ENCODE measurements at regions not wholly inside any gene's neighbourhood (a gene's known extent, or its start where the extent isn't known, plus 50 kb on each side); places are given as distances from the start of the nearest gene placed in this dataset.

GRCh38 chr3:56957522-56957921, 102.9 kb upstream of the SPATA12 start:
- H3K4me3 ChIP-seq (ENCODE audit: low read length in 3 of 3) = no peak overlapping the region
- intact Hi-C loops (cut with DNase I) = no loop called here
- no peaks in the 10 kb centered on the region for H3K9me3 ChIP-seq (ENCODE audit: control insufficient read depth in 2 of 3, insufficient read depth in 1 of 3, low read length in 3 of 3)
- DNase-seq = no peak
- H3K4me1 ChIP-seq (ENCODE audit: control insufficient read depth in 2 of 3, insufficient read depth in 2 of 3, low read depth in 1 of 3, low read length in 3 of 3) = no peaks in the 10 kb centered on the region
- H3K9ac ChIP-seq (ENCODE audit: low read length in 3 of 3) = no peak overlapping the region
- no peak for FAIRE-seq
- H3K27ac ChIP-seq (ENCODE audit: low read depth in 2 of 2, low read length in 2 of 2) = no peak overlapping the region
- H3K27me3 ChIP-seq (ENCODE audit: control insufficient read depth, insufficient read depth, low read length) = no peaks in the 10 kb centered on the region
- H3K36me3 ChIP-seq (ENCODE audit: control insufficient read depth in 2 of 3, insufficient read depth in 3 of 3, low read length in 3 of 3) = no peaks in the 10 kb centered on the region
- TF ChIP-seq CTCF (IDR thresholded peaks at IDR 0.05; ENCODE audit: borderline replicate concordance, extremely low read depth, insufficient read depth) = no peak

GRCh38 chr3:56956906-56957305, 103.6 kb upstream of the SPATA12 start:
- no peak for FAIRE-seq
- Histone ChIP-seq H3K36me3 (ENCODE audit: control insufficient read depth in 2 of 3, insufficient read depth in 3 of 3, low read length in 3 of 3) (no peaks in the 10 kb centered on the region), H3K9ac (ENCODE audit: low read length in 3 of 3) (no peak overlapping the region), H3K9me3 (ENCODE audit: control insufficient read depth in 2 of 3, insufficient read depth in 1 of 3, low read length in 3 of 3) (no peaks in the 10 kb centered on the region), H3K27ac (ENCODE audit: low read depth in 2 of 2, low read length in 2 of 2) (no peak overlapping the region), H3K4me1 (ENCODE audit: control insufficient read depth in 2 of 3, insufficient read depth in 2 of 3, low read depth in 1 of 3, low read length in 3 of 3) (no peaks in the 10 kb centered on the region), H3K27me3 (ENCODE audit: control insufficient read depth, insufficient read depth, low read length) (no peaks in the 10 kb centered on the region), H3K4me3 (ENCODE audit: low read length in 3 of 3) (no peak overlapping the region)
- TF ChIP-seq CTCF (IDR thresholded peaks at IDR 0.05; ENCODE audit: borderline replicate concordance, extremely low read depth, insufficient read depth) = no peak
- intact Hi-C loops (cut with DNase I) = no loop called here
- no peak for DNase-seq

- TF ChIP-seq CTCF (IDR thresholded peaks at IDR 0.05; ENCODE audit: borderline replicate concordance, extremely low read depth, insufficient read depth) = no peak
- FAIRE-seq (no peak), DNase-seq (peak in 2 of 5 donors; percentile 34 to 40)
- Histone ChIP-seq H3K36me3 (ENCODE audit: control insufficient read depth in 2 of 3, insufficient read depth in 3 of 3, low read length in 3 of 3) (no peaks in the 10 kb centered on the region), H3K27me3 (ENCODE audit: control insufficient read depth, insufficient read depth, low read length) (no peaks in the 10 kb centered on the region), H3K27ac (ENCODE audit: low read depth in 2 of 2, low read length in 2 of 2) (no peak overlapping the region), H3K4me1 (ENCODE audit: control insufficient read depth in 2 of 3, insufficient read depth in 2 of 3, low read depth in 1 of 3, low read length in 3 of 3) (no peaks in the 10 kb centered on the region), H3K9ac (ENCODE audit: low read length in 3 of 3) (no peak overlapping the region), H3K9me3 (ENCODE audit: control insufficient read depth in 2 of 3, insufficient read depth in 1 of 3, low read length in 3 of 3) (no peaks in the 10 kb centered on the region), H3K4me3 (ENCODE audit: low read length in 3 of 3) (no peak overlapping the region)
- intact Hi-C loops (cut with DNase I) = no loop called here
Observed at GRCh38 chr3:56955492-56956111, 104.9 kb upstream of the SPATA12 start.

- DNase-seq (no peak), FAIRE-seq (no peak)
- no peak for TF ChIP-seq CTCF (IDR thresholded peaks at IDR 0.05; ENCODE audit: borderline replicate concordance, extremely low read depth, insufficient read depth)
- intact Hi-C loops (cut with DNase I) = no loop called here
- Histone ChIP-seq H3K9ac (ENCODE audit: low read length in 3 of 3) (no peak overlapping the region), H3K4me3 (ENCODE audit: low read length in 3 of 3) (no peak overlapping the region), H3K4me1 (ENCODE audit: control insufficient read depth in 2 of 3, insufficient read depth in 2 of 3, low read depth in 1 of 3, low read length in 3 of 3) (no peaks in the 10 kb centered on the region), H3K27ac (ENCODE audit: low read depth in 2 of 2, low read length in 2 of 2) (no peak overlapping the region), H3K27me3 (ENCODE audit: control insufficient read depth, insufficient read depth, low read length) (no peaks in the 10 kb centered on the region), H3K36me3 (ENCODE audit: control insufficient read depth in 2 of 3, insufficient read depth in 3 of 3, low read length in 3 of 3) (no peaks in the 10 kb centered on the region), H3K9me3 (ENCODE audit: control insufficient read depth in 2 of 3, insufficient read depth in 1 of 3, low read length in 3 of 3) (no peaks in the 10 kb centered on the region)
Observed at GRCh38 chr3:56954125-56954524, 106.3 kb upstream of the SPATA12 start.

Measured in kidney (tissue), 13 donors.